Central memory CD4-positive, alpha-beta T cell (primary cell): ENCODE measurements at regions not wholly inside any gene's neighbourhood (a gene's known extent, or its start where the extent isn't known, plus 50 kb on each side); places are given as distances from the start of the nearest gene placed in this dataset.

Source experiments
- DNase-seq: peaks from one replicate; pipeline ENCODE4 v3.0.0; 2022

DNA sequence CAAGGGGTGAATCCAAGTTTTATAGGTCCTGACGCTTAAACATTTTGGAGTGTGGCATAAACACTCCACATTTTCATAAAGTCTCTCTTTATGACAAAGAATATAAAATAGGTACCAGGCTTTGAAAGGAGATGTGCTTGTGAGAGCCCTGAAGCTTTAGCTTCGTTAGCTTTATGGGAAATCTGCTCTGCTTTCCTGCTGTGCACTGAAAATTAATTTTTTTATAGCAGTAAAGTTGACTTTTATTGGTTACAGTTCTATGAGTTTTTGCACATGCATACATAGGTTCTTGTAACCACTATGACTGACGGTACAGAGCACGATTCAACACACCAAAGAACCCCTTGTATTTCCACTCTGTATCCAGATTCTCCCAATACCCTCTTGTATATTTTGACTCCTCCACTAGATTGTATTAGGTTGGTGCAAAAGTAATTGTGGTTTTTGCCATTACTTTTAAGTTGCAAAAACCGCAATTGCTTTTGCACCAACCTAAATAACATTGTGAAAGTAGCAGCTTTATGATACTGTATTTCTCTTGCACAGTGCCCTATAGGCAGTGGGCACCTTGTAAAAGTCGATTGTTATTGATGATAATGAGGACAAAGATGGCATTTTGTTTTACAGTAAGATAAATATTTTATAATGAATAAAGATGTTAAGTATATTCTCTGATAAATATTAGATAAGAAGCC lies 145.2 kb upstream of the AKIRIN2 start:
- no peak for DNase-seq

DNA sequence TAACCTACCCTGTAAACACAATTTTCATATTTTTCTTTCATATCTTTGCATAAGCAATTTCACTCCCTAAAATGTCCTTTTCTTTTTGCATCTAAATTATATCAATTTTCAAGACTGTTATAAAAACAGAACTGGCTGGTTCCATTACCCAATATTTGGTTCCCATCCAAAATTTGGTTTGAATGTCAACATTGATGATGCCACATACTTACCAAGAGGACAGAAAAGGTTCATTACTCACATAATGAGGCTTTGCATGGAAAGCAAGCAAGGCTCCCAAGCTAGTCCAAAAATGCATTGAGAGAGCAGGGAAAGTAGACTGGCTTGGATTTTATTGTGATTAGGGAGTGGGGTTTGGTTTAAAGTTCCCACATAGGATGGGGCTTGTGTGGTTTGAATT lies 144.4 kb upstream of the AKIRIN2 start:
- no peak for DNase-seq

DNA sequence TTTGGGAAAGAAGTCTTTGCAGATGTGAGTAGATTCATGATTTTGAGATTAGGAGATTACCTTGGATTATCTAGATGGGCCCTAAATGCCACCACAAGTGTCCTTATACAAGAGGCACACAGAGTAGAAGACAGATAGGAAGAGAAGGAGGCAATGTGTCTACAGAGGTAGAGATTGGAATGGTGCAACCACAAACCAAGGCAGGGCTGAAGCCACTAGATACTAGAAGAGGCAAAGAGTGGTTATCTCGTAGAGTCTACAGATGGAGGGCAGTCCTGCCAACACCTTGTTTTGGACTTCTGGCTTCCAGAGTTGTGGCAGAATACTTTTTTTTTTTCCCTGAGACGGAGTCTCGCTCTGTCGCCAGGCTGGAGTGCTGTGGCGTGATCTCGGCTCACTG lies 138.3 kb upstream of the AKIRIN2 start:
- DNase-seq, result no peak

DNA sequence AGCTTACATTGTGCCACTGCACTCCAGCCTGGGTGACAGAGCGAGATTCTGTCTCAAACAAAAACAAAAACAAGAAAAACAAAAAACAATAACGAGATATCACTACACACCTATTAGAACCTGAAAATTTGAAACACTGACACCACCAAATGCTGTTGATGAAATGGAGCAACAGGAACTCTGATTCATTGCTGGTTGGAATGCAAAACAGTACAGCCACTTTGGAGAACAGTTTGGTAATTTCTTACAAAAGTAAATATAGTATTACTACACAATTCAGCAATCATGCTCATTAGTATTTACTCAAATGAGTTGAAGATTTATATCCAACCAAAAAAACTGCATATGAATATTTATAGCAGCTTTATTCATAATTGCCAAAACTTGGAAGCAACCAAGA lies 135.8 kb upstream of the AKIRIN2 start:
- no peak for DNase-seq

DNA sequence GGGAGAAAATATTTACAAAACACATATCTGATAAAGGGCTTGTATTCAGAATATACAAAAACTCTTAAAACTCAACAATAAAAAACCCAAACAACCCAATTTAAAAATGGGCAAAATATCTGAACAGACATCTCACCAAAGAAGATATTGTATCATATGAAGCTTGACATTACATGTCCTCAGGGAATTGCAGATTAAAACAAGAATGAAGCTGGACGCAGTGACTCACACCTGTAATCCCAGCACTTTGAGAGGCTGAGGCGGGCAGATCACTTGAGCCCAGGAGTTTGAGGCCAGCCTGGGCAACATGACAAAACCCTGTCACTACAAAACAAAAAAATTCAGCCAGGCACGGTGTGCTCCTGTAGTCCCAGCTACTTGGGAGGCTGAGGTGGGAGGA lies 135.4 kb upstream of the AKIRIN2 start:
- DNase-seq, result no peak

DNA sequence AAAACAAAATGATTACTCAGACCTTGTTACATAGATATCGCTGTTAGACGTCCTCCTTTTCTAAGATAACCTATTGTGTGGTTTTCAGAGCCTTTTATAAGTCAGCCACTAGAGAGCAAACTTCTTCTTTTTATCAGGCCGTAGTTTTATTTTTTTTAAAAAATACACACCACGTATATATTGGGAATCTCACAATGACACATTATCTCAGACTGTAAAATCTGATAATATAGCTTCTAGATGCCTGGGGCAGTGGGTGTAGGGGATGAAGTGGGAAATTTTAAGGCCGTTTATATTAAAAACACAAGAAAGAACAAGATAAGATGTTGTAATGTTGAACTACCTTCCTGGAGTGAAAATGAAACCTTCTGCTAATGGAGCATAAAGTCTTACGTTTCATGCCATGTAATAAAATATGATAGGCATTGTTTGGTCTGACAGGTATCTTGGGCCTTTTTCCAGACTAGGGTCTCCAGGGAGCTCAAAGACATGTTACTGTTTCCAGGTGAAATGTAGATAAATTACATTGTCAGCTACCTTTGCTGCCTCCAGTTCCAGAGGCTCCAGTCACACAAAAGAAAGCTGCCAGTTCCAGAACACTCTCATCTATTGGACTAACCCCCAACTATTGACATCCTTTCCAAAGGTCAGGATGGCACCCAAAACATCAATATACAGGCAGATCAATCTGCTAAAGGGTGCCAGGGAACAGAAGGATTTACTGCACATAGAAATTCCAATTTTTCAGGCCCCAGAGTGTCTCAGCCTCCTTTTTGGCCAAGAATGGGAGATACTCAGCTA lies 130.2 kb upstream of the AKIRIN2 start:
- peak; percentile 28 for DNase-seq

DNA sequence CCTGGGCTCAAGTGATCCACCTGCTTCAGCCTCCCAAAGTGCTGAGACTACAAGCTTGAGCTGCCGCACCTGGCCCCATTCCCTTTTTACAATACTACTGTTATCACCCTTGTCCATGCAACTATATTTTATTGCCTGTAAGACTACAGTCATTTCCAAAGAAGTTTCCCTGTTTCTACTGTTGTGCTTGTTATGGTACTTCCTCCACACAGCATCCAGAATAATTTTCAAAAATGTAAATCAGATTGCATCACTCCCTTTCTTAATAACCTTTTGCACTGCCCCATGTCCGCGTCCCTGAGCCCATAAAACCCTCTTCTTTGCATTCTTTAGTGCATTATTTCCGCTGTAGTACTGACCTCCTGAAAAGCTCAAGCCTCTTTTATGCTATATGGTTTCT lies 128.9 kb upstream of the AKIRIN2 start:
- DNase-seq, result no peak

DNA sequence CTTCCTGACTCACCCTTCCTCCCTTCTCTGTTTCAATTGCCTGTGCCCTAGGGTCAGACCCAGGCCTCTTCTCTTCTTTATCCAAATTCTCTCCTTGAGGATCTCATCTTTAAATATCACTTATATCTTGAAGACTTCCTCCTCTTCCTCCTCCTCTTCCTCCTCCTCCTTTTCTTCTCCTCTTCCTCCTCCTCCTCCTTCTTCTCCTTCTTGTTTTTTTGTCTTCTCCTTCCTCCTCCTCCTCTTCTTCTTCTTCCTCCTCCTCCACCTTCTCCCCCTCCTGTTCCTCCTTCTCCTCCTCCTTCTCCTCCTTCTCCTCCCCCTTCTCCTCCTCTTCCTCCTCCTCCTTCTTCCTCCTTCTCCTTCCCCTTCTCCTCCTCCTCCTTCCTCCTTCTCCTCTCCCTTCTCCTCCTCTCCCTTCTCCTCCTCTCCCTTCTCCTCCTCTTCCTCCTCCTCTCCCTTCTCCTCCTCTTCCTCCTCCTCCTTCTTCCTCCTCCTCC lies 127.6 kb upstream of the AKIRIN2 start:
- no peak for DNase-seq

DNA sequence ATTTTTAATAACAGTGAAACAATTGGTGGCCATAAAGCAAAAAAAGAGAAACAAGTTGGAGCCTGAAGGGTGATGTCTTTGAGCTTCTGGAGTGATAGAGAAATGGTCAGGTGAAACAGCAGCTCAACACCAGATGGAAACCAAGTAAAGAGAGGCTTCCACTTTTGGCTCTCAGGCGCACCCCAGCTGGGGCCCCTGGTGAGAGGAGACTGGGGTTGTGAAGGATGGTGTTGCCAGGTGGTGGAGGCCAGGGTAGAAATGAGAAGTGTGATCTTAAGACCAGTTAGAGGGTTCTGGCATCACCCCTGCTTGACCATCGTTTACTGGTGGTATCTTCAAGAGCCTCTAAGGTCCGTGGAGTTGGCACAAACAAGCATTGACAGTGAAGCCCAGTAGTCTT lies 126.0 kb upstream of the AKIRIN2 start:
- DNase-seq, result no peak

DNA sequence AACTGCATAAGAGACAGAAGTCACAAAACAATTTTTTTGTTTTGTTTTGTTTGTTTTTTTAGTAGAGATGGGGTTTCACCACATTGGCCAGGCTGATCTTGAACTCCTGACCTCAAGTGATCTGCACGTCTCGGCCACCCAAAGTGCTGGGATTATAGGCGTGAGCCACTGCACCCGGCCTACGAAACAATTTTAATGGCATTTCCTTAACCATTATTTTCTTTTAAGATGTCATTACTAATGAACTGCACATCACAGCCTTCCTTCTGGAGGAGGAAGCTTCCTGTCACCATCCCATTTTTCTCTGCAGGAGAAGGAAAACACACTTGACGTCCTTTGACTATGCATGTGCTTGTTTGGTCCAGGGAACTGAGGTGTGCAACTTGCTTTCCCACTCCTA lies 125.3 kb upstream of the AKIRIN2 start:
- no peak for DNase-seq

DNA sequence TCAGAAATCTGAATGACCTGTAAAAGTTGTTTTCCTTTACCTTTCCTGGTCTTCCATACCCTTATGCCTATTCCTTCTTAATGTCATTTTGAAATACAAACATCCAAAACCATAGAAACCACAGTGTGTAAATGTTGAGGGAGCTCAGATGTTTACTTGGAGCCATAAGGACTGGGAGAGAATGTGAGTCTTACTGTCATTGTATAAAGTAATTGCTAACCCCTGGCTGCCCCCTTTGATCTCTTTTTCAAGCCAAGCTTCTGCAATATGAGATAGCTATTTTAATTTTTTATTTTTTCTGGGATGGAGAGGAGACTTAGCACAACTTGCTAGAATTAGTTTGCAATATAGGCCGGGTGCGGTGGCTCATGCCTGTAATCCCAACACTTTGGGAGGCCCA lies 124.4 kb upstream of the AKIRIN2 start:
- DNase-seq, result no peak

DNA sequence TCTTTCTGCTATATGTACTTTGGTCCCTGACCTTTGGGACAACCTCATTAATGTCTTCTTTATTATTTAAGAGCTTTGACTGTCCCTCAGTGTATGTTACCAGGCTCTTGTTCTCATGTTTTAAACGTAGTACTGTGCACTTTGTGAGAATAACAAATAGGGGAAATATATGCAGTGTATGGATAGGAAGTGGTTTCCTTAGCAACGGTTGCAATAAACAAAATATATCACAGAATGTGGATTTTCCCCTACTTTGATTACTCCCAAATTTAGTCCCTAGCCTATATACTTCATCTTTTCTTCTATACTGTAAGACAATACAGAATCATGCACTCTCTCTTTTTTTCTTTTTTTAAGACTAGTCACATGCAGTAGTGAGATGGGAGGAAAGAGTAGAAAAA lies 123.8 kb upstream of the AKIRIN2 start:
- peak; percentile 49 for DNase-seq

DNA sequence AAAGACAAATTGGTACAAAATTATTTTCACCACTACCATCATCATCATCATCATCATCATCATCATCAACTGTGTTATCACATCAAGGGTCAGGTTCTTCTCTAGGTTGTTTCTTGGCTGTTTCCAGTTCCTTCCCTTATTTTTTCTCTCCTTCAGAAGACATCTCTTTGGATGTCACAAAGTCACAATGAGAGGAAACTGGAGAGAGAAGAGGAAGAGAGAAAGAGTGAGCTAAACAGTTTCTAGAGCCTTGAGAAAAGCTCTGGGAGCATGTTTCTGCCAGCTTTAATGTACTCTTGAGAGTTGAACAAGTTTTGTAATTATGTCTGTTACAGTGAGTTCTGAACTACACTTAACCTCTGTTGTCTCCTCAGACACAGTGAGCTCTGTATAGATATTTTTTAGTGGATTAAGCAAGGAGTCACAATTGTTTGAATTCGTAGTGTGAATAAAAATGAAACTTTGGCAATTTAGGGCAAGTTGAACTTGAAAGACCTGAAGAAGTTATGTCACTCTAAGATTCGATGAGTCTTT lies 123.0 kb upstream of the AKIRIN2 start:
- no peak for DNase-seq

DNA sequence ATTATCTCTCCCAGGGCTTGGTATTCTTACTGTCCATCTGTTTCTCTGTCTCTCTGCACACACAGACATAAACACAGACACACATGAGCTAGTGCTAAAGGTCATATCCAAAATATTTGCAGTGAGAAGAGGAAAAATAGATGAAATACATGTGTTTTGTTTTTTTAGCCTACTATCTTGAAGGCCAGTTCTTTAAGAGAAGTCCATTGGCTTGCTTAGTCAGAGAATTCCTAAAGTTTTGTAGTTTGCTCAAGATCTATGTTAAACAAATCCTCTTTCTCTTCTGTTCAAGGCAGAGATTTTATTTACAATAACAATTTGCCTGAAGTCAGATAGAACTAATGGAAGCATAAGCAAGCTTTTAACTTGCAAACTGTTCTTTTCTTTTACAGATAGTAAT lies 120.0 kb upstream of the AKIRIN2 start:
- DNase-seq, result no peak

DNA sequence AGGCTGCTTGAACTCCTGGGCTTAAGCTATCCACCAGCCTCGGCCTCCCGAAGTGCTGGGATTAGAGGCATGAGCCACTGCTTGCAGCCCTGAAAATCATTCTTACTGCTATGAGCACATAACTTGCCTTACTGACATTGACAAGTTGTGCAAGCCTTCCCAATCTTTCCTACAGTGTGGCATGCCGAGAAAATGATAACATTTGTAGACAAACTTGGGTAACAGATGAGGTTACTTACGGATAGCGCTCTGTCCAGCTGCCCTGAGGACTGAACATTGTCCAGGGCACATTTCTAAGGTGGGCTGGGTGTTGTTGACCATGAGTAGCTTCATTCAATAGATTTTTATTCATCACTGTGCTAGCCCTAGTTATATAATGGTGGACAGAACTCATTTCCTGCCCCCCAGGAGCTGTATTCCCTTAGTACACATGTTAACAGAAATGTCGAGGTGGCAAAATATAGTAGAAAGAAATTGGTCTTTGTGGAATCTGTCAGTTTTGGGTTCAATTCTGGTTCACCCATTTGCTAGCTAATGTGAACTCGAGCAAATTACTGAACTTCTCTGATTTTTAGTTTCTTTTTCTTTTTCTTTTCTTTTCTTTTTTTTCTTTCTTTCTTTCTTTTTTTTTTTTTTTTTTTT lies 118.4 kb upstream of the AKIRIN2 start:
- no peak for DNase-seq

DNA sequence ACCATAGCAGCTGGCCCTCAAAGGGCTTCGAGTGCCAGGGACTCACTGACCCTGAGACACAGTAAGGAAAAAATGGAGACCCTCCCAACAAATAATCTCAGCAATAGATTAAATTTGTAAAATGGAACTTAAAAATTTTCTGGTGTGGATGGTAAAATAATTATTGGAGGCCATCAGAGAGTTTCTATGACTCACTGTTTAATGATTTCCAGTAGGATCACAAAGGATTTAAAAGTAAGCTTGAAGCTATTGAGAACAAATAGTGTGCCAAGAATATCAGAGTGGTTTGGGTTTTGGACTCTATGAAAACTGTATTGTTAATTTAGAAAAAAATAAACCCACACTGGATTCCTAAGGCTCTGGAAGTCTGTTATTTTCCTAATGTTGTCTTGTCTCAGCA lies 115.2 kb upstream of the AKIRIN2 start:
- no peak for DNase-seq

DNA sequence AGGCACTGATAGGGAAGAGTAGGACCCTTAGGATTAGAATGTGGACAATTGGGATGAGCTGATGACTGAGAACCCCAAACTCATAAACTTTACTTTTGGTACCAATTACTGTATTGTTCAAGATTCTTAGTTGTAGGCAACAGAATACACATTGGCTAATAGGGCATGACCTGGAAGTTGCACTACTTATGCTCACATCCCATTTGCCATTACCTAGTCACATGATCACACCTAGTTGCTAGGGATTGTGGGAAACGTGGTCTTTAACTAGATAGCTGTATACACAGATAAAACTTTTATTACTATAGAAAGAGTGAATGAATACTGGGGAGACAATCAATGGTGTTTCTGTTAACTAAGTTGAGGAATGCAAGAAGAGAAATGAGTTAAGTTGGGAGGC lies 113.4 kb upstream of the AKIRIN2 start:
- no peak for DNase-seq

DNA sequence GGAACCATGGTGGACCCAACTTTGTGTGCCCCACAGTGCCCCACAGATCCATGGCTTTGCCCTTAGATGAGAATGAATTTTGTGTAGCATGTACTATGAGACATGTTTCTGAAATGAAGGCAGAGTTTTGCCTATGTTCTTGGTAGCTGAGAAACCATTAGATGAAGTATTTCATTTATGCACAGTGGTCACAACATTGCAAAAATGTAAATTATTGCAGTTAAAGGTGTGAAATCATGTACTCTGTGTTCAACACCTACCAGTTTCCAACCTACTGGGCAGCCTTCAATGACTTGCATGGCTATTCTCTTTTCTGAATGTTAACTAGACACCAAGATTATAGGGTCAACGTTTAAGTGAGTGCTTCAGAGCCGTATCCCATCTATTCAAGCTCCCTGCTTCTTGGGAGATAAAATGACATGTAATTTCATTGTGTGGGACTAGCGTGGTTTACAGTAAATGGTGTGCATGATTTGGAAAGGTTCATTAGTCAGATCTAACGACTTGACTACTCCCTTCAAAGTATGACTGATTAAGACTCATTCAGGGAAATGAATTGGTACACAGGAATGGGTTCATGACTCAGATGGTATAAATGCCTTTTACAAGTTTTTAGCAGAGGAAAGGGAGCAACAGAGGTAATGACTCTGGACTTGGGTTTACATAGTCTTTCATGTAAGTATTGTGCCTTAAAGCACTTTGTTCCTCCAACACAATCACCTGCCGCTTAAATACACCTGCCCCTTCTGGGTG lies 106.1 kb upstream of the AKIRIN2 start:
- DNase-seq, result no peak

DNA sequence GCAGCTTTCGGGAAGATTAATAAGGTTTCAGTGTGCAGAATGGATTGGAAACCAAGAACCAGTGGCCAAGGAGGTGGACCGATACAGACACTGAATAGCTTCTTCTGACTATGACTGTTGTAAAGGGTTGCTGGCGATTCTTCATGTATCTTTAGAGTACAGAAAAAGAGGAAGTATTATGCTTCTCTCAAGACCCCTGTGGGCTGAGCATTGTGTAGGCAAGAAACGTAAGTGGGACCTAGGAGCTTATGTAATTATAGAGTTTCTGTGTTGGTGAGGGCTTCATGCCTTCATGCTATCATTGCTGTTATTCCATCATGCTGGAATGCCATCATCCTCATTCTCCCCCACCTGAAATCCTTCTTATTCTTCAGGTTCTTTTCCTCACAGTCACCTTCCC lies 105.4 kb upstream of the AKIRIN2 start:
- no peak for DNase-seq

DNA sequence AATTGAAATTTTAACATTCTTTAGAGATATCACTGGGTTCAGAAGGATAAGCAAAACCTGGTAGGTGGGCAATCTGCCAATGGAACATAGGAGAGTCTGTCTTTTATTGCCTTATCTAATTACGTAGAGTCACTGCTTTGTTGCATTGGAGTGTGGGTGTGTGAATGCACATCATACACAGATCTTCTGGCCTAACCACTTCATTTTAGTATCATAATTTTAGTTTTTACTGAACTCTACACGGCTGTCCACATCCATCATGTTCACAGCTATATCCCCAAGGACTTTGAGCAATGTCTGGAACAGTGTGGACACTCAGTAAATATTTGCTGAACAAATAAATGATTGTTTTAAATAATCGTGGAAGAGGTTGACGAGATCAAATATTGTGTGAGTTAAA lies 104.6 kb upstream of the AKIRIN2 start:
- no peak for DNase-seq

DNA sequence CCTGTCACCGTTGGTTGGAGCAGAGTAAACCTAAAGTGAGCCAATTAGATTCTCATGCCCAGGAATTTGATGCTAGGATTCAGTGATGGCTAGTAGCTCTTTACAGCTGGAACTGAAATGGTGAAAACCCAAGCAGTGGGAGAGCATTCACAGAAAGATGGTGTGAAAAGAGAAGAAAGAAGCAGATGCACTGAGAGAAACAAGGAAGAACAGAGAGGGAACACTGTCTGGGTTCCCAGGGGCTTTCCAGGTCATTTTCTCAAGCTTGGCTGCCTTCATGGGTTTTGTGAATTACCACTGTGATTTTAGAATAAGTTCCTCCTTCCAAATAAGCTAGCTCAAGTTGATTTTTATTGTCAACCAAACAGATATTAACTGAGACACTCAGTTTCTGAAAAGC lies 104.1 kb upstream of the AKIRIN2 start:
- no peak for DNase-seq

DNA sequence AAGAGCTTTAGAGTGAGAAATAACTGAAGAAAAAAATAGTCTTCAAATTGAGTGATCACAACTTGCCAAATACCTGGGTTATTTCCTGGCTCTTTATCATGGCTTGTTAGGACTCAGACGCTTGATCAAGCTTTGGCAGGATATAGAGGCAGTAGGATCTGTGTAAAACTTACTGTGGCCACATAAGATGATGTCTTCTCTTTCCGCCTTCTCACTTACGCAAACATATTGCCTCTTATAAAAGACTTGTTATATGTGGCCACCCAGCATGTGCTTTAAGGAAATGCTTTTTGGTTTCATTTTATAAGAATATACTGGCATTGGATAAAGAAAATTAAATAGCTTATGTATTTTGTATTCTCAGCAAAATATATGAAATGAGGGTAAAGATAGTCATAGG lies 101.8 kb upstream of the AKIRIN2 start:
- DNase-seq, result no peak

DNA sequence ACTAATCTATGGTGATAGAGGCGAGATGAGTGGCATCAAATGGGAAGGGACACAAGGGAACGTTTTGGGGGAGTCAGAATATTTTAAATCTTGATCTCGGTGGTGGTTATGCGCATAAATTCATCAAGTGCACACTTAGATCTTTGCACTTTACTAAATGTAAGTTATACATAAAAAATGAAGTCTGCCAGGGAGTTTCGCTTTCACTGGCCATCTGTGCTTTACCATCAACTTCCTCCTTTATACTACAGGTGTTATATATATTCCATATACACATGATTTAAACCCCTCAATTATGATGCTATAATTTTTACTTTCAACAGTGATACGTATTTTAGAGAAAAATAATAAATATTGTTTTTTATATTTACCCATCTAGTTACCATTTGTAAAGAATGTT lies 97.6 kb upstream of the AKIRIN2 start:
- no peak for DNase-seq
